KMS-11 (cell line): ENCODE measurements at regions not wholly inside any gene's neighbourhood (a gene's known extent, or its start where the extent isn't known, plus 50 kb on each side); places are given as distances from the start of the nearest gene placed in this dataset.

Source experiments
- H2AFZ ChIP-seq: fragments of 200-600 bp; sonication (generic); 2 replicates; pipeline ENCODE4 v1.6.1; 2016; ENCODE audit warnings: antibody characterized with exemption, mixed run types, low read depth
- H3K27ac ChIP-seq: fragments of 200-600 bp; sonication (generic); 2 replicates; pipeline ENCODE4 v1.6.1; 2016; ENCODE audit warnings: mild to moderate bottlenecking, mixed run types
- H3K27me3 ChIP-seq: fragments of 200-600 bp; sonication (generic); 2 replicates; pipeline ENCODE4 v1.6.1; 2017; ENCODE audit warnings: mild to moderate bottlenecking, low read depth, mixed run types, moderate library complexity; ENCODE audit not compliant: insufficient read depth
- H3K36me3 ChIP-seq: fragments of 200-600 bp; sonication (generic); 2 replicates; pipeline ENCODE4 v1.6.1; 2017; ENCODE audit warnings: mild to moderate bottlenecking, mixed run types; ENCODE audit not compliant: insufficient read depth
- H3K4me1 ChIP-seq: fragments of 200-600 bp; sonication (generic); 2 replicates; pipeline ENCODE4 v1.6.1; 2016; ENCODE audit warnings: mild to moderate bottlenecking, low read depth, mixed run types; ENCODE audit not compliant: poor library complexity, severe bottlenecking
- H3K4me2 ChIP-seq: fragments of 200-600 bp; sonication (generic); 2 replicates; pipeline ENCODE4 v1.7.0; 2016; ENCODE audit warnings: mild to moderate bottlenecking, mixed run types
- H3K4me3 ChIP-seq: fragments of 200-600 bp; sonication (generic); IDR thresholded peaks from 2 replicates; pipeline ENCODE4 v1.6.1; 2017; ENCODE audit warnings: low read depth, low read length, mixed read lengths; ENCODE audit not compliant: insufficient read depth
- H3K79me2 ChIP-seq: fragments of 200-600 bp; sonication (generic); 2 replicates; pipeline ENCODE4 v1.6.1; 2016; ENCODE audit warnings: low read depth, mixed run types; ENCODE audit not compliant: insufficient read depth
- H3K9ac ChIP-seq: fragments of 200-600 bp; sonication (generic); 2 replicates; pipeline ENCODE4 v1.6.1; 2016; ENCODE audit warnings: mild to moderate bottlenecking, mixed run types
- H4K20me1 ChIP-seq: fragments of 200-600 bp; sonication (generic); 2 replicates; pipeline ENCODE4 v1.6.1; 2016; ENCODE audit warnings: mild to moderate bottlenecking, mixed run types; ENCODE audit not compliant: insufficient read depth
- TF ChIP-seq, protein P1 (sequence below): fragments of 200-600 bp; sonication (generic); conservative IDR thresholded peaks from 2 replicates; pipeline ENCODE4 v1.6.1; 2017; ENCODE audit warnings: low read depth, mild to moderate bottlenecking, antibody characterized with exemption, low read length, moderate library complexity, mixed read lengths

DNA sequence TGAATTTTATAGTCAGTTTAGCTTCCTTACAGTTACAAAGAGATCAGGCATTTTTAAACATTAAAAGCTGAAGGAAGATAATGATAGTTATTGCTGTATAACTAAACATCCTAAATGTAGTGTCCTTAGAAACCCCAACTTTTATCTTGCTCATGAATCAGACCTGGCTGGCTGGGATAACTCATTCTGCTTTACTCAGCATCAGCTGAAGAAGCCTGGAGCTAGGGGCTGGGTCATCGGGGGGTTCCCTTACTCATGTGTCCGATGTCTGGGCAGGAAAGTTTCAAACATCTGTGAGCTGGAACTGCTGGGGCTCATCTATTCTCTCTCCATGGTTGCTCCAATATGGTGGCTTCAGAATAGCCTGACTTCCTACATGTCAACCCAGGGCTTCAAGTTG is 113.9 kb downstream of the MTNR1A start:
- Histone ChIP-seq H2AFZ (no peak overlapping the region), H3K27ac (no peak overlapping the region), H3K79me2 (no peaks in the 10 kb centered on the region), H3K4me2 (no peak overlapping the region), H3K27me3 (no peaks in the 10 kb centered on the region), H4K20me1 (no peaks in the 10 kb centered on the region), H3K4me3 (no peak overlapping the region), H3K36me3 (no peaks in the 10 kb centered on the region), H3K9ac (no peak overlapping the region), H3K4me1 (no peaks in the 10 kb centered on the region)
- TF ChIP-seq, protein P1, sequence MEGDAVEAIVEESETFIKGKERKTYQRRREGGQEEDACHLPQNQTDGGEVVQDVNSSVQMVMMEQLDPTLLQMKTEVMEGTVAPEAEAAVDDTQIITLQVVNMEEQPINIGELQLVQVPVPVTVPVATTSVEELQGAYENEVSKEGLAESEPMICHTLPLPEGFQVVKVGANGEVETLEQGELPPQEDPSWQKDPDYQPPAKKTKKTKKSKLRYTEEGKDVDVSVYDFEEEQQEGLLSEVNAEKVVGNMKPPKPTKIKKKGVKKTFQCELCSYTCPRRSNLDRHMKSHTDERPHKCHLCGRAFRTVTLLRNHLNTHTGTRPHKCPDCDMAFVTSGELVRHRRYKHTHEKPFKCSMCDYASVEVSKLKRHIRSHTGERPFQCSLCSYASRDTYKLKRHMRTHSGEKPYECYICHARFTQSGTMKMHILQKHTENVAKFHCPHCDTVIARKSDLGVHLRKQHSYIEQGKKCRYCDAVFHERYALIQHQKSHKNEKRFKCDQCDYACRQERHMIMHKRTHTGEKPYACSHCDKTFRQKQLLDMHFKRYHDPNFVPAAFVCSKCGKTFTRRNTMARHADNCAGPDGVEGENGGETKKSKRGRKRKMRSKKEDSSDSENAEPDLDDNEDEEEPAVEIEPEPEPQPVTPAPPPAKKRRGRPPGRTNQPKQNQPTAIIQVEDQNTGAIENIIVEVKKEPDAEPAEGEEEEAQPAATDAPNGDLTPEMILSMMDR, result no peak

DNA sequence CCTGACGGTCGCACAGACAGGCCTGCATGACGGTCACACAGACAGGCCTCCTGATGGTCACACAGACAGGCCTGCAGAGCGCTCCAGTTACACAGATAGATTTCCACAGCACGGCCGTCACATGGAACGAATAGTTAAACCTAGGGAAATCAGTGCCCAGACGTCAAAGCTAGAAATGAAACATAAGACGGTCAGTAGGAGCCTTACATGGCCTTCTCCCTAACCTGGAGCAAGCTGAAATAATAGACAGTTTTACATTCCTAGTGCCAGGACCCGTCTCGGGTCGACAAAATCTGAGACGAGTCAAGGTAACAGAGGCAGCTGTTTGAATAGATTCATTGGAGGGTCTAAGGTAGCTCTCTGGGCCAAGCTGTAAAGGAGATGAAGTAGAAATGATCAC is 126.9 kb downstream of the MTNR1A start:
- Histone ChIP-seq H3K4me2 (no peak overlapping the region), H3K36me3 (no peaks in the 10 kb centered on the region), H3K4me3 (no peak overlapping the region), H3K79me2 (no peaks in the 10 kb centered on the region), H4K20me1 (no peaks in the 10 kb centered on the region), H3K27ac (no peak overlapping the region), H3K4me1 (no peaks in the 10 kb centered on the region), H3K9ac (no peak overlapping the region), H3K27me3 (no peaks in the 10 kb centered on the region), H2AFZ (no peak overlapping the region)
- TF ChIP-seq, protein P1, result no peak

DNA sequence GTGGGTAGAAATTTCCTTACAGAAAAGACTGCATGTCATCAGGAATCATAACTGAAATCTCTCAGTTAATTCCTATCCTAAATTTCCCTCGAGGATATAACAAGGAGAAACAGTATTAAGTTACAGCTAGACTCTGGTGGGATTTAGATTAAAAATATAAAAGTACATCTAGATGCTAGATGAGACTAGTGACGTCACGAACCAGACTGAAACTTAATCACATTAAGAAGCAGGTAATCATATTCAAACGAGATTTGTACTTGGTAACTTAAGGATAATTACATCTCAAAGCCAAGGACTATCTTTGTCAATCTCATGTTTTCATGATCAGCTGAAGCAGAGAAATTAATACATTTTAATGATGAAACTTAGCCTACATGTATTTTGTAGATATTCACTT is 130.6 kb downstream of the MTNR1A start:
- Histone ChIP-seq H3K9ac (no peak overlapping the region), H3K4me3 (no peak overlapping the region), H3K4me2 (no peak overlapping the region), H2AFZ (no peak overlapping the region), H3K27ac (no peak overlapping the region), H4K20me1 (no peaks in the 10 kb centered on the region), H3K79me2 (no peaks in the 10 kb centered on the region), H3K36me3 (no peaks in the 10 kb centered on the region), H3K4me1 (no peaks in the 10 kb centered on the region), H3K27me3 (no peaks in the 10 kb centered on the region)
- TF ChIP-seq, protein P1, result no peak

DNA sequence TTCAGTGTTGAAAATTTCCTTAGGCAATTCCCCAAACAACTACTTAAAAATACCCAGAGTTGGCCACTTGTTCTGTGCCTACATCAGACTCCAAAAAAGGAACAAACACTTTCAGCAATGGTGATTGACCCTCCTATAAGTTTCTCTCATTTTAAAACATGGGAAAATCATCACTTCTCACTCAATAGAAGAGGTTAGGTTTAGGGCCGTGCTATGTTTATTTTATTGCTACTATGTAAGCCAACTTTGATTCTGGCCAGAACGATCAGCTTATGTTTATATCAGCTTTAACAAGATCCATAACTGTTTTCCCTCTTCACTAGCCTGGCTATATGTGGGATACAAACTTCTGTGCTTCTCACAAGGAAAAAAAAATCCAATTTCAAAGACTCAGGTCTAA is 133.1 kb downstream of the MTNR1A start:
- TF ChIP-seq, protein P1, result no peak
- Histone ChIP-seq H3K36me3 (no peaks in the 10 kb centered on the region), H3K27me3 (no peaks in the 10 kb centered on the region), H3K4me1 (no peaks in the 10 kb centered on the region), H3K27ac (no peak overlapping the region), H3K4me3 (no peak overlapping the region), H4K20me1 (no peaks in the 10 kb centered on the region), H3K9ac (no peak overlapping the region), H2AFZ (no peak overlapping the region), H3K79me2 (no peaks in the 10 kb centered on the region), H3K4me2 (no peak overlapping the region)
